Loucy (cell line): ENCODE measurements at regions not wholly inside any gene's neighbourhood (a gene's known extent, or its start where the extent isn't known, plus 50 kb on each side); places are given as distances from the start of the nearest gene placed in this dataset.

Experiments
- H2AFZ ChIP-seq: fragments of 200-600 bp; sonication (generic); 2 replicates; pipeline ENCODE4 v1.6.0; 2016; ENCODE audit warnings: antibody characterized with exemption, mild to moderate bottlenecking, low read length, moderate library complexity
- H3F3A ChIP-seq: fragments of 200-600 bp; 2 replicates; pipeline ENCODE4 v1.6.0; 2016; ENCODE audit warnings: antibody characterized with exemption, low read depth, mild to moderate bottlenecking
- H3K27me3 ChIP-seq: fragments of 200-600 bp; sonication (generic); 2 replicates; pipeline ENCODE4 v1.6.1; 2014; ENCODE audit warnings: low read length, mild to moderate bottlenecking; ENCODE audit not compliant: insufficient read depth, poor library complexity, severe bottlenecking
- H3K36me3 ChIP-seq: fragments of 200-600 bp; sonication (generic); 2 replicates; pipeline ENCODE4 v1.6.1; 2016; ENCODE audit warnings: low read length; ENCODE audit not compliant: insufficient read depth
- H3K4me1 ChIP-seq: fragments of 200-600 bp; sonication (generic); 2 replicates; pipeline ENCODE4 v1.5.1; 2014; ENCODE audit warnings: low read length, mild to moderate bottlenecking; ENCODE audit not compliant: insufficient read depth, poor library complexity, severe bottlenecking
- H3K4me2 ChIP-seq: fragments of 200-600 bp; sonication (generic); 2 replicates; pipeline ENCODE4 v1.6.0; 2014; ENCODE audit warnings: antibody characterized with exemption, low read length, low read depth, mild to moderate bottlenecking; ENCODE audit not compliant: poor library complexity, severe bottlenecking
- H3K4me3 ChIP-seq: fragments of 200-600 bp; sonication (generic); 2 replicates; pipeline ENCODE4 v1.5.1; 2014; ENCODE audit warnings: low read length, mild to moderate bottlenecking, mixed read lengths; ENCODE audit not compliant: poor library complexity, severe bottlenecking
- H3K79me2 ChIP-seq: fragments of 200-600 bp; sonication (generic); 2 replicates; pipeline ENCODE4 v1.6.1; 2014; ENCODE audit warnings: low read length; ENCODE audit not compliant: insufficient read depth
- H3K9ac ChIP-seq: fragments of 200-600 bp; sonication (generic); 2 replicates; pipeline ENCODE4 v1.6.0; 2014; ENCODE audit warnings: mild to moderate bottlenecking, low read depth, low read length, moderate library complexity; ENCODE audit not compliant: poor library complexity, severe bottlenecking
- H3K9me2 ChIP-seq: fragments of 200-600 bp; sonication (generic); replicated peaks from 2 replicates; pipeline ENCODE4 v1.6.1; 2016; ENCODE audit warnings: low read depth, low read length, mixed read lengths
- H3K9me3 ChIP-seq: fragments of 200-600 bp; sonication (generic); 2 replicates; pipeline ENCODE4 v1.6.1; 2014; ENCODE audit warnings: mild to moderate bottlenecking, antibody characterized with exemption, low read length, low read depth; ENCODE audit not compliant: insufficient read depth
- H4K20me1 ChIP-seq: fragments of 200-600 bp; sonication (generic); 2 replicates; pipeline ENCODE4 v1.6.0; 2014; ENCODE audit warnings: antibody characterized with exemption, low read length, mild to moderate bottlenecking; ENCODE audit not compliant: insufficient read depth, poor library complexity, severe bottlenecking
- CTCF ChIP-seq: fragments of 200-600 bp; sonication (generic); conservative IDR thresholded peaks from 2 replicates; pipeline ENCODE4 v1.5.1; 2014; ENCODE audit warnings: mild to moderate bottlenecking, antibody characterized with exemption, low read length
- EZH2phosphoT487 ChIP-seq: fragments of 200-600 bp; IDR thresholded peaks from 2 replicates; pipeline ENCODE4 v1.6.1; 2018; ENCODE audit warnings: antibody characterized with exemption, mild to moderate bottlenecking, moderate library complexity, borderline replicate concordance

- Histone ChIP-seq H4K20me1 (no peaks in the 10 kb centered on the region), H3K4me1 (no peaks in the 10 kb centered on the region), H3K27me3 (no peaks in the 10 kb centered on the region), H3K36me3 (no peaks in the 10 kb centered on the region), H3K4me3 (no peak overlapping the region), H2AFZ (no peak overlapping the region), H3K9me3 (no peaks in the 10 kb centered on the region), H3K9me2 (no peaks in the 10 kb centered on the region), H3F3A (no peaks in the 10 kb centered on the region), H3K79me2 (no peaks in the 10 kb centered on the region), H3K9ac (no peak overlapping the region), H3K4me2 (no peak overlapping the region)
- no peak for TF ChIP-seq EZH2phosphoT487
- no peak for TF ChIP-seq CTCF
These were observed 1510.1 kb downstream of the MAT2B start for GRCh38 chr5:165015547-165015946.

DNA sequence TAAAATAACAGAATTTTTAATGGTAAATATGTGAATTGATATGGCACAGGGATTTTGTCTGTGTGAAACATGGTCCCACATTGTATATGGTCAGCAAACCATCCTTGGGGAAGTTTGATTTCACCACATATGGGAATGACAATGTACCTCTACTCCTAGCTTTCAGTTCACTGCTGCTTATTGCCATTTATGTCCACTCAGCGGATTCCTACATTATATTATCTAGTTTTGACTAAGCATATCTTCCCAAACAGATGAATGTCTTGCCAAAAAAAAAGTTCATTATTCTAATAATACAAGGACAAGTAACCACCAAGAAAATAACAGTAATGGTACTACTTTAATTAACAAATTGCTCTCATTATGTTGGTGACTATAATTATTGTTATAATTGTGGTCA is 1521.6 kb downstream of the MAT2B start:
- Histone ChIP-seq H3K9me2 (no peaks in the 10 kb centered on the region), H3K4me1 (no peaks in the 10 kb centered on the region), H3F3A (no peaks in the 10 kb centered on the region), H3K9ac (no peak overlapping the region), H2AFZ (no peak overlapping the region), H3K79me2 (no peaks in the 10 kb centered on the region), H4K20me1 (no peaks in the 10 kb centered on the region), H3K4me3 (no peak overlapping the region), H3K36me3 (no peaks in the 10 kb centered on the region), H3K9me3 (no peaks in the 10 kb centered on the region), H3K27me3 (no peaks in the 10 kb centered on the region), H3K4me2 (no peak overlapping the region)
- TF ChIP-seq EZH2phosphoT487 (no peak), CTCF (no peak)

DNA sequence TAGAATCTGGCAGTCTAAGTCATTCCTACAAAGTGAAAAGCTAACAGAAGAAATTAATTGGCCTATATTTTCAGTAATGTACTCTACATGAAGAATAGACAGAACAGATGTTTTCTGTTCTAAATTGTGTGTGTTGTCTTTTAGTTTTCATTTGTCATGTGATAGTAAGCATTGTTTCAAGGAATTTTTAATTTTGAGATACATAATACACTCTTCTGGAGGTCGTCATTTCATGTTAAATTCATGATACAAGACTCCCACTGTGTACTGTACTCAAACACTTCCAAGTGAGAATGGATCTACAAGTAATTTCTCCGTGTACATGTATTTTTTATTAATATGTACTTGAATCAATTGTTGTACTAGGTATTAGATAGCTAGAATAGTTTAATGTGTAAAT is 1522.9 kb downstream of the MAT2B start:
- TF ChIP-seq CTCF (no peak), EZH2phosphoT487 (no peak)
- H3K36me3 ChIP-seq, result no peaks in the 10 kb centered on the region
- no peaks in the 10 kb centered on the region for H3K9me2 ChIP-seq
- no peak overlapping the region for H2AFZ ChIP-seq
- no peak overlapping the region for H3K4me3 ChIP-seq
- H4K20me1 ChIP-seq, result no peaks in the 10 kb centered on the region
- H3F3A ChIP-seq, result no peaks in the 10 kb centered on the region
- no peak overlapping the region for H3K4me2 ChIP-seq
- no peak overlapping the region for H3K9ac ChIP-seq
- H3K27me3 ChIP-seq, result no peaks in the 10 kb centered on the region
- H3K79me2 ChIP-seq, result no peaks in the 10 kb centered on the region
- H3K9me3 ChIP-seq, result no peaks in the 10 kb centered on the region
- H3K4me1 ChIP-seq, result no peaks in the 10 kb centered on the region
